Uterus (tissue), 2 donors: ENCODE measurements at regions not wholly inside any gene's neighbourhood (a gene's known extent, or its start where the extent isn't known, plus 50 kb on each side); places are given as distances from the start of the nearest gene placed in this dataset.

ENCODE experiments used
- POLR2A ChIP-seq, 2 donors: fragments of 450-650 bp; IDR thresholded peaks; one replicate each; pipeline ENCODE4 v1.6.1; 2016; ENCODE audit warnings: antibody characterized with exemption in 2 of 2, mild to moderate bottlenecking in 1 of 2, moderate library complexity in 1 of 2
- TF ChIP-seq, protein P1 (sequence below), 4 experiments: fragments of 200-600 bp in 2 of 4; fragments of 450-650 bp in 2 of 4; sonication (generic) in 2 of 4; IDR thresholded peaks; one replicate each; pipeline ENCODE4 v1.5.1; 2016 to 2019; ENCODE audit warnings: antibody characterized with exemption in 4 of 4, mild to moderate bottlenecking in 2 of 4, moderate library complexity in 1 of 4

DNA sequence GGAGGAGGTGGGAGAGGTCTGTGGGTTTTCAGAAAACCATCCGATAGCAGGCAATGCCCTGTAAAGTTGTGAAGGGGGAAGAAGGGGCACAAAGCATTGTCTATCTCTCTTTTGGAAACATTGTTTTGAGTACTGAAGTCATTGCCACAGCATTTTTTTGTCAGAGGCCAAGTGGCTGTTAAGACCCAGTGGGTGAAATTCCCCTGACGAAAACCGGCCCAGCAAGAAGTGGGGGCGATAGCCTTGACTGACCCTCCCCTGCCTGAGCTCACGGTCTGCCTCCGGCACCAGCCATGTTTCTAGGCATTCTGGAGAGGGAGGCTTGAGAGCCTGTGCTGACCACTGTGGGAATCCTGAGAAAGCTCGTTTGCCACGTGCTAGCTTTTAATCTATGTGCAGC, 144.7 kb downstream of the RPS24 start:
- TF ChIP-seq, protein P1, sequence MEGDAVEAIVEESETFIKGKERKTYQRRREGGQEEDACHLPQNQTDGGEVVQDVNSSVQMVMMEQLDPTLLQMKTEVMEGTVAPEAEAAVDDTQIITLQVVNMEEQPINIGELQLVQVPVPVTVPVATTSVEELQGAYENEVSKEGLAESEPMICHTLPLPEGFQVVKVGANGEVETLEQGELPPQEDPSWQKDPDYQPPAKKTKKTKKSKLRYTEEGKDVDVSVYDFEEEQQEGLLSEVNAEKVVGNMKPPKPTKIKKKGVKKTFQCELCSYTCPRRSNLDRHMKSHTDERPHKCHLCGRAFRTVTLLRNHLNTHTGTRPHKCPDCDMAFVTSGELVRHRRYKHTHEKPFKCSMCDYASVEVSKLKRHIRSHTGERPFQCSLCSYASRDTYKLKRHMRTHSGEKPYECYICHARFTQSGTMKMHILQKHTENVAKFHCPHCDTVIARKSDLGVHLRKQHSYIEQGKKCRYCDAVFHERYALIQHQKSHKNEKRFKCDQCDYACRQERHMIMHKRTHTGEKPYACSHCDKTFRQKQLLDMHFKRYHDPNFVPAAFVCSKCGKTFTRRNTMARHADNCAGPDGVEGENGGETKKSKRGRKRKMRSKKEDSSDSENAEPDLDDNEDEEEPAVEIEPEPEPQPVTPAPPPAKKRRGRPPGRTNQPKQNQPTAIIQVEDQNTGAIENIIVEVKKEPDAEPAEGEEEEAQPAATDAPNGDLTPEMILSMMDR (IDR thresholded peaks at IDR 0.05) = no peak
- no peak for TF ChIP-seq POLR2A (IDR thresholded peaks at IDR 0.05)
